A549 (cell line): ENCODE measurements at regions not wholly inside any gene's neighbourhood (a gene's known extent, or its start where the extent isn't known, plus 50 kb on each side); places are given as distances from the start of the nearest gene placed in this dataset.
"Not testable (repeated sequence)": the region's sequence is repeated elsewhere in the genome, so short reads cannot be mapped to it uniquely, and the experiment has no call there.

Experiments used
- ATAC-seq, 2 experiments: fragments of 200-7000 bp in 1 of 2; fragments of >200 bp in 1 of 2; cut with Nextera tagmentation in 1 of 2; cut with Tn5 transposase in 1 of 2; 3 replicates each; pipeline versions ENCODE4 v1.8.0 to v1.9.1; 2018 to 2020; ENCODE audit warnings: mild to moderate bottlenecking in 1 of 2, moderate library complexity in 1 of 2
- CTCF ChIA-PET: fragments of 300-600 bp; sonication (Branson Sonifier 250); formaldehyde crosslinking; extraction: SDS; loops from one replicate; lab custom pipeline; 2021; ENCODE audit warnings: antibody characterized with exemption, inconsistent platforms; lab: Yijun Ruan, JAX
- POLR2A ChIA-PET: fragments of 350-600 bp; formaldehyde crosslinking; extraction: SDS; loops from one replicate; lab custom pipeline; 2021; ENCODE audit warnings: antibody characterized with exemption, inconsistent platforms; lab: Yijun Ruan, JAX
- DNase-seq, 2 experiments: peaks; one replicate each; pipeline versions ENCODE4 v3.0.0 to v3.0.0-alpha.2; 2011 to 2016; ENCODE audit warnings: low read depth in 1 of 2, low spot score in 1 of 2
- FAIRE-seq: peaks from 2 replicates; lab custom pipeline; 2011; peaks lifted over from hg19 to GRCh38; lab: Jason Lieb, UNC
- H3K27ac ChIP-seq, 2 experiments: fragments of >200 bp; sonication (Bioruptor Twin); formaldehyde crosslinking; 3 replicates each; pipeline ENCODE4 v1.5.1; 2016 to 2017
- H3K4me1 ChIP-seq: fragments of >200 bp; sonication (Bioruptor Twin); formaldehyde crosslinking; 3 replicates; pipeline ENCODE4 v1.6.1; 2016
- H3K4me2 ChIP-seq: fragments of >200 bp; sonication (Bioruptor Twin); formaldehyde crosslinking; 3 replicates; pipeline ENCODE4 v1.6.1; 2016
- H3K4me3 ChIP-seq: fragments of >200 bp; sonication (Bioruptor Twin); formaldehyde crosslinking; 3 replicates; pipeline ENCODE4 v1.5.1; 2016
- H3K9me3 ChIP-seq: fragments of >200 bp; sonication (Bioruptor Twin); formaldehyde crosslinking; 3 replicates; pipeline ENCODE4 v1.6.1; 2016
- ATOH8 ChIP-seq: fragments of 250-450 bp; sonication (Bioruptor Pico); IDR thresholded peaks from 2 replicates; pipeline ENCODE4 v1.5.0; 2020; ENCODE audit warnings: low read depth, mild to moderate bottlenecking, moderate library complexity
- BHLHE40 ChIP-seq: IDR thresholded peaks from 2 replicates; pipeline ENCODE4 v1.6.1; 2012; ENCODE audit warnings: low read depth, low read length, inconsistent platforms
- CBX2 ChIP-seq: fragments of 200-600 bp; sonication (generic); IDR thresholded peaks from 2 replicates; pipeline ENCODE4 v1.6.1; 2016; ENCODE audit warnings: low read depth, mild to moderate bottlenecking, borderline replicate concordance
- CBX8 ChIP-seq: fragments of 200-600 bp; sonication (generic); IDR thresholded peaks from 2 replicates; pipeline ENCODE4 v1.6.1; 2016
- CEBPB ChIP-seq, 2 experiments: fragments of >200 bp in 1 of 2; sonication (Bioruptor Twin) in 1 of 2; formaldehyde crosslinking in 1 of 2; IDR thresholded peaks; 2 replicates each; pipeline ENCODE4 v1.6.1; 2012 to 2016
- CHD4 ChIP-seq: fragments of 200-600 bp; sonication (generic); IDR thresholded peaks from 2 replicates; pipeline ENCODE4 v1.6.1; 2016; ENCODE audit warnings: antibody characterized with exemption, mild to moderate bottlenecking, borderline replicate concordance
- E2F6 ChIP-seq: IDR thresholded peaks from 2 replicates; pipeline ENCODE4 v1.6.1; 2012; ENCODE audit warnings: low read depth, borderline replicate concordance
- EHF ChIP-seq: fragments of 250-450 bp; sonication (Bioruptor Pico); IDR thresholded peaks from 2 replicates; pipeline ENCODE4 v1.5.0; 2020; ENCODE audit warnings: mild to moderate bottlenecking
- ESRRA ChIP-seq: fragments of 150-350 bp; IDR thresholded peaks from 2 replicates; pipeline ENCODE4 v1.6.1; 2014; ENCODE audit warnings: mild to moderate bottlenecking, low read length, borderline replicate concordance
- FOSB ChIP-seq: fragments of 250-450 bp; sonication (Bioruptor Pico); IDR thresholded peaks from 2 replicates; pipeline ENCODE4 v1.5.0; 2020; ENCODE audit warnings: mild to moderate bottlenecking, moderate library complexity
- FOSL2 ChIP-seq, 2 experiments: fragments of 450-650 bp in 1 of 2; fragments of >200 bp in 1 of 2; sonication (Bioruptor Twin) in 1 of 2; formaldehyde crosslinking; IDR thresholded peaks; 2 replicates each; pipeline versions ENCODE4 v1.5.0 to v1.6.1; 2016 to 2020; ENCODE audit warnings: mild to moderate bottlenecking in 1 of 2, moderate library complexity in 1 of 2
- GATA3 ChIP-seq: IDR thresholded peaks from 2 replicates; pipeline ENCODE4 v1.6.1; 2012; ENCODE audit warnings: borderline replicate concordance
- HES2 ChIP-seq: fragments of >200 bp; sonication (Bioruptor Twin); formaldehyde crosslinking; IDR thresholded peaks from 2 replicates; pipeline ENCODE4 v1.6.1; 2016
- HEYL ChIP-seq: fragments of 250-450 bp; sonication (Bioruptor Pico); IDR thresholded peaks from 2 replicates; pipeline ENCODE4 v1.8.0; 2021; ENCODE audit warnings: mild to moderate bottlenecking, moderate library complexity
- HMGXB4 ChIP-seq: fragments of 250-450 bp; sonication (Bioruptor Pico); IDR thresholded peaks from 2 replicates; pipeline ENCODE4 v1.5.0; 2021; ENCODE audit warnings: mild to moderate bottlenecking, moderate library complexity, borderline replicate concordance
- HOXB5 ChIP-seq: fragments of 250-450 bp; sonication (Bioruptor Pico); IDR thresholded peaks from 2 replicates; pipeline ENCODE4 v1.5.0; 2020; ENCODE audit warnings: mild to moderate bottlenecking, moderate library complexity
- JUN ChIP-seq, 2 experiments: fragments of >200 bp; sonication (Bioruptor Twin); formaldehyde crosslinking; IDR thresholded peaks; 2 replicates in 1 of 2; 3 replicates in 1 of 2; pipeline ENCODE4 v1.6.1; 2016 to 2017
- MAX ChIP-seq: IDR thresholded peaks from 2 replicates; pipeline ENCODE4 v1.6.1; 2012
- MYC ChIP-seq: IDR thresholded peaks from 2 replicates; pipeline ENCODE4 v1.6.1; 2012; ENCODE audit warnings: mild to moderate bottlenecking, inconsistent platforms, low read length, improper control_type of control experiment, borderline replicate concordance
- NPAS2 ChIP-seq: fragments of 250-450 bp; sonication (Bioruptor Pico); IDR thresholded peaks from 2 replicates; pipeline ENCODE4 v1.8.0; 2022; ENCODE audit warnings: mild to moderate bottlenecking, moderate library complexity, borderline replicate concordance
- POLR2AphosphoS2 ChIP-seq: conservative IDR thresholded peaks from 2 replicates; pipeline ENCODE4 v1.6.1; 2012; ENCODE audit warnings: low read length, improper control_type of control experiment, inconsistent platforms
- TP53 ChIP-seq: fragments of 250-450 bp; sonication (Bioruptor Pico); IDR thresholded peaks from 2 replicates; pipeline ENCODE4 v1.5.0; 2021; ENCODE audit warnings: mild to moderate bottlenecking, moderate library complexity
- ZSCAN20 ChIP-seq: fragments of 250-450 bp; sonication (Bioruptor Pico); IDR thresholded peaks from 2 replicates; pipeline ENCODE4 v1.8.0; 2022; ENCODE audit warnings: mild to moderate bottlenecking, moderate library complexity
- WGBS: methylation state at CpG from one replicate; pipeline ENCODE4 v1.1.6; 2017; ENCODE audit errors: missing lambda C conversion rate; 5-methylcytosine and 5-hydroxymethylcytosine counted together

DNA sequence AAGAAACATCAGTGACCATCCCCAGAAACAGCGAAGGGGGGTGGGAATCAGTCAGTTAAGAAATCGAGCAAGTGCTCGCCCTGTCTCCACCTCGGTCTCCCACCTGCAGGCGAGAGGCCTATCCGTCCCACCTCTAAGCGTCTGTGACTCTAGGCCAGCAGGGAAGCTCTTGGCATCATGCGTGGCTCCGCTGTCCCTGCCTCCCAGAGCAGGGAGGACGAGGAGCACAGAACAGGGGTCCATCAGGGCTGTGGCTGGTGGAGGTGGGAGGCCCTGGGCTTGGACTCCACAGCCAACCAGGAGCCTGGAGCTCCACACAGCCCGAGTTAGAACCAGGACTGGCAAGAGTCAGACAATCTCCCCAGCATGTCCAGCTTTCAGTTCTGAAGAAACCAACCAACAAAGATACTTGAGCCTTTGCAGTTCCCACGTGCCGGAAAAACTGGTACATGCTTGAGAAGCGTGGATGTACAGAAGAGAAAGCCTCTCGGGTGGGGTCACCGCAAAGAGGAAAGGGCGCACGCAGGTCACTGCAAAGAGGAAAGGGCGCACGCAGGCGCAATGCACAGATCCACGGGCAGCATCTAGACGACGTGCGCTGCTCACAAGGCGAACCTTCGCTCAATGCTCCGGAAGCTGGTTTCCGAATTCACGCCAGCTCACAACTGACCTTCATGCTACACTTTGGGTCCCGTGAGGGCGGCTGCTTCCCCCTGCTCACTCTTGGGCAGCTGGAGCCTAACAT, 104.5 kb upstream of the ALKAL2 start:
- TF ChIP-seq MYC = no peak
- TF ChIP-seq JUN (IDR thresholded peaks at IDR 0.05) = no peak
- TF ChIP-seq FOSL2 (IDR thresholded peaks at IDR 0.05) = no peak
- TF ChIP-seq FOSL2 (CRISPR knock-in tag; IDR thresholded peaks at IDR 0.05) = no peak
- no peak for TF ChIP-seq EHF (CRISPR knock-in tag)
- TF ChIP-seq CBX8 = no peak
- no peak for TF ChIP-seq POLR2AphosphoS2
- TF ChIP-seq ESRRA = no peak
- no peak for TF ChIP-seq GATA3
- TF ChIP-seq, all 56 proteins: peak for 0
- ChIA-PET CTCF (no interaction called here), POLR2A (no interaction called here)
- ATAC-seq (no peak), FAIRE-seq (no peak), DNase-seq (no peak)
- Histone ChIP-seq H3K4me3 (no peak overlapping the region), H3K9me3 (peaks cover 22% of the 10 kb centered on the region), H3K4me2 (no peak overlapping the region), H3K4me1 (no peaks in the 10 kb centered on the region), H3K27ac (no peak overlapping the region)
- 61% methylated on average over 32 of the region's 32 CpGs for WGBS

DNA sequence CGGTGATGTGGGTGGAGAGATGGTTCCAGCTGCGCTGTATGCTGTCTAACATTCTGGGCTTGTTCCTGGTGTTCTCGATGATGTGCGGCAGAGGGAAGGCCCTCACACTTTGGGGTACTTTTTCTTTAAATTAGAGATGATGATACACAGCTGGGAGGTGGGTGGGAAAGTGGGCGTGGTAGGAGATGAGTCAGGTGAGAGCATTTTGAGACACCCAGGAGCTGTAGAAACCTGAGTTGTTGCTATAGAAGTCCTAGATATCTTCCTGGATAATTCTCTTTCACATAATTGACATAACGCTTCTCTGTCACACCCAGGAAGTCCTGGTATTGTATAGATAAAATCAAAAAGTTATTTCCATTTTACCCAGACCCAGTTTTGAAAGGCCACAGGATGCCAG, 103.8 kb upstream of the ALKAL2 start:
- H3K4me1 ChIP-seq = no peaks in the 10 kb centered on the region
- no peak overlapping the region for H3K4me3 ChIP-seq
- FAIRE-seq (no peak), ATAC-seq (no peak), DNase-seq (no peak)
- H3K9me3 ChIP-seq = peaks cover 22% of the 10 kb centered on the region
- H3K4me2 ChIP-seq = no peak overlapping the region
- ChIA-PET POLR2A (no interaction called here), CTCF (no interaction called here)
- H3K27ac ChIP-seq = no peak overlapping the region
- TF ChIP-seq HEYL (no peak), MAX (no peak), POLR2AphosphoS2 (no peak), E2F6 (no peak), FOSL2 (IDR thresholded peaks at IDR 0.05) (no peak), FOSL2 (CRISPR knock-in tag; IDR thresholded peaks at IDR 0.05) (no peak), HES2 (no peak), NPAS2 (CRISPR knock-in tag) (no peak), BHLHE40 (no peak), HMGXB4 (CRISPR knock-in tag) (no peak), CHD4 (no peak), TP53 (CRISPR knock-in tag) (no peak), HOXB5 (CRISPR knock-in tag) (no peak), ZSCAN20 (CRISPR knock-in tag) (no peak), CEBPB (IDR thresholded peaks at IDR 0.05) (no peak), FOSB (CRISPR knock-in tag) (no peak)
- WGBS = 50% methylated on average over 6 of the region's 6 CpGs

- Histone ChIP-seq H3K27ac (no peak overlapping the region), H3K9me3 (peaks cover 22% of the 10 kb centered on the region), H3K4me2 (no peak overlapping the region), H3K4me1 (no peaks in the 10 kb centered on the region), H3K4me3 (no peak overlapping the region)
- no peak for TF ChIP-seq BHLHE40
- no peak for TF ChIP-seq CBX2
- TF ChIP-seq ZSCAN20 (CRISPR knock-in tag) = no peak
- TF ChIP-seq ATOH8 (CRISPR knock-in tag) = no peak
- TF ChIP-seq FOSL2 (IDR thresholded peaks at IDR 0.05) = no peak
- no peak for TF ChIP-seq FOSL2 (CRISPR knock-in tag; IDR thresholded peaks at IDR 0.05)
- 61% methylated on average over 14 of the region's 14 CpGs for WGBS
- ATAC-seq (no peak), FAIRE-seq (no peak), DNase-seq (no peak)
- ChIA-PET POLR2A (no interaction called here), CTCF (no interaction called here)
These were observed 103.1 kb upstream of the ALKAL2 start for GRCh38 chr2:390959-391358.

DNA sequence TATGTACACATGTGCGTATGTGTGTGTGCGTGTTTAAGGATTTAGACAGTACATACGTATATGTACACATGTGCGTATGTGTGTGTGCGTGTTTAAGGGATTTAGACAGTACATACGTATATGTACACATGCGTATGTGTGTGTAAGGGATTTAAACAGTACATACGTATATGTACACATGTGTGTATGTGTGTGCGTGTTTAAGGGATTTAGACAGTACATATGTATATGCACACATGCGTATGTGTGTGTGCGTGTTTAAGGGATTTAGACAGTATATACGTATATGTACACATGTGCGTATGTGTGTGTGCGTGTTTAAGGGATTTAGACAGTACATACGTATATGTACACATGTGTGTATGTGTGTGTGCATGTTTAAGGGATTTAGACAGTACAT, 102.1 kb upstream of the ALKAL2 start:
- H3K4me3 ChIP-seq, DNase-seq, H3K27ac ChIP-seq, H3K4me1 ChIP-seq, CTCF ChIA-PET, FAIRE-seq, POLR2A ChIA-PET, ATAC-seq, H3K4me2 ChIP-seq: not testable (repeated sequence)
- peaks cover 22% of the 10 kb centered on the region for H3K9me3 ChIP-seq
- 86% methylated on average over 15 of the region's 15 CpGs for WGBS

GRCh38 chr2:388752-389151, 100.9 kb upstream of the ALKAL2 start:
- FAIRE-seq = peak; percentile 73
- POLR2A ChIA-PET, H3K4me2 ChIP-seq, H3K27ac ChIP-seq, CTCF ChIA-PET, ATAC-seq, H3K4me1 ChIP-seq, DNase-seq, H3K4me3 ChIP-seq: not testable (repeated sequence)
- WGBS = 89% methylated on average over 24 of the region's 24 CpGs
- peaks cover 22% of the 10 kb centered on the region for H3K9me3 ChIP-seq
